HG03280 (cell line): ENCODE measurements at regions not wholly inside any gene's neighbourhood (a gene's known extent, or its start where the extent isn't known, plus 50 kb on each side); places are given as distances from the start of the nearest gene placed in this dataset.

ENCODE experiments used
- ATAC-seq: cut with Tn5 transposase; IDR thresholded peaks from one replicate; pipeline ENCODE4 v1.9.1; 2021; ENCODE audit warnings: mild to moderate bottlenecking, moderate library complexity; ENCODE audit not compliant: unreplicated experiment

DNA sequence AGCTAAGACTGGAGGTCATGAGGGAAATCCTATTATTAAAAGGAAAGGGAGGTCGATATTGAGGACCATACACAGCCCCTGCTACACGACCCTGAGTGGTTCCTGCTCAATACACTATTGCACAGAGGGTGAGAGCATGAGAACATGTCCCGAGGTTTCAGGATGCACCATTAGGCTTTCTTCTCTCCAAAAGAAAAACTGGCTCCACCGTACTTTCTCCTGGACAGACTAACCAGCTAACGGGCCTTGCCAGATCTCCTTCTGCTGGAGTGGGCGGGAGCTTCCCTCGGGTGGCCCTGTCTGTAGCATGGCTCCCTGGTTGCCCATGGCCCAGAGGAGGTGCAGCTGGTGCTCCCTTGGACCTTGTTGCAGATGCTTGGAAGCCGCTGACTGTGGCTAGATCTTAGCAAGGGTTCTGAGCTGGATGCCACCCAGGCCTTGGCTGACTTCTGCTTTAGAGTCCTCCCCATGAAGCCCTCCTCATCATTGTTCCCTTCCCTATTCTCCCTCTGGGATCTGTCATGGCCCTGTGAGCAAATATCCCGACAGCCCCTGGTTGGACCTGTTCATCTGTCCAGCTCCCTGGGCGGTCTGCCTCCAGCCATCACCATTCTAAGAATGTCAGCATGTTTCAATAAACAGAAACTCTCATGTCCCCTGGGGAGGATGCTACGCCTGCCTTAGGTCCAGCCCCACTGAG is 52.9 kb upstream of the SHH start:
- ATAC-seq, result no peak

DNA sequence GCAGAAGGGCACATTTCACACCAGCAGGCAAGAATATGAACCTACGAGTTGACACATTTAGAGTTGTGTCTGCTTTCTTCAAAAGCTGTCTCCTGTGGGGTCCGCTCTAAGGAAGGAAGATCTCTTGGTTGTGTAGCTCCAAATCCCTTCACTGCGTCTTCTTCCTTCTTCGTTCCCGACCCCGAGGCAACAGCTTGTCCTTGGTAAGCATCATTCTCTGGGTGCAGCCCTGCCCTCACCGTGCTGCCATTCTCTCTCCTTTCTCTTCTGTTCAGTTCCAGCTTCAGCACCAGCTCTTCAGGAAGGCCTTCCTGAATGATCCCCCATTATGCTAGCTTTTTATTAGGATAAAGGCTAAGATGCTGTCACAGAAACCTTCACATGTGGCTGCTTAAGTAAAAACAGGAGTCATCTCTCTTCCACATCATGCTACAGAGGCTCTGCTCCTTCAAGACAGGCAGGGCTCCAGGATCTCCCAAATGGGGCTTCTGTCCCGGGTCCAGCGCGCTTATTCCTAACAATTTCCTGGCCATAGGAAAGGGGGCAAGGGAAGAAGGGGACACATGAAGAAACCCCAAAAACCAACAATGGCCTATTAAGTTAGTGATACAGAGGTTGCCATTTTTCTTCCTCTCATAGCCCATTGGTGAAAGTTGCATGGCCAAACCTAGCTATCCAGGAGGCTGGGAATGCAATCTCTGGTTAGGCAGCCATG is 52.2 kb upstream of the SHH start:
- no peak for ATAC-seq

DNA sequence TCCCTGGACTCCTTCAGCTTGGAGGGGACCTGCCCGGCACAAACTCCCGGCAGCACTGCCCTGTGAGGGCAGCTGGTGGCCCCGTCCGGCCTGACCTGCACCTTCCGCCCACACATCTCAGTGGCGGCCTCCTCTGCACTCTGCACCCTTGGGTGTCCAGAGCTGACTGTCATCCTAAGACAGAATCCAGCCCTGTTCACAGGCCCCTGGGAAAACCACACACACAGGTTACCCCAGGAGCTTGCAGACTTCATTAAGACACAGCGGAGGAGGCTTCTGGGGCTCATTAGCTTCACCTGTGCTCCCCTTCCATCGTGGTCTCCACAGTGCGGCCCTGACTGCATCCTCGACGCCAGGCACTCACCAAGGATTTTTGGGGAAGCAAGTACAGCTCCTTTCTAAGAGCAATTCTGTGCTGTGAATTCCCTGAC is 51.5 kb upstream of the SHH start:
- ATAC-seq, result no peak

DNA sequence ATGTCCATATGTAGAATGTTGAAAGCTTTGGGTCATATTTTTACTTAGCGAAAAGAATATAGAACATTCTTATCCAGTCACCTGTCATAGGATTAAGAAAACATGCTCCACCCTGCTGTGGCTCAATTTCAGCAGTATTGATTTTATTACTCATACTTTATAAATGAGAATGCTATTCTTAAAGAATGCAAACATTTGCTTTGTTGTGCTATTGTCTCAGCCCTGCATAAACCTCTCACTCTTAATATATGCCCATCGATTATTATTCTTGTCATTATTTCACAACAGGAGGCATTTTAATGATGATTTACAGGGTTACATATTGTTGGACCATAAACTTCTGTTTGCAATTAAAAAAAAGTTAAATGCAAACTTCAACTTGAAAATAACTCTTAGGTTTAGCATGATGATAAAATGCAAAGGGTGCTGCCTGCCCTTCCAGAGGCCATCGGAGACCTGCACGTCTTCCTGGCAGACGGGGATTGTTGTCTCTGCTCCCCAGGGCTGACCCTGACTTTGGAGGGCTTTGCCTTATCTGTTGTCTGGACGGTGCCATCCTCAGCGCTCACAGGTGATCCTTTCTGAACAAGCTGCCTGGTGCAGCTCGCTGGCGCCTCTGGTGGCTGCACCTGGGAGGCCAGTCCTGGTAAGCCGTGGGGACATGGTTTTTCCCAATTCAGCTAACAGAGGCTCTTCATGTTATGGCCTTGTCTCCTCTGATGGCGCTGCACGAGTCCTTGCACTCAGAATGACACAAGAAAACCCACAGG is 50.0 kb upstream of the SHH start:
- no peak for ATAC-seq
